K562 (cell line): ENCODE measurements at regions not wholly inside any gene's neighbourhood (a gene's known extent, or its start where the extent isn't known, plus 50 kb on each side); places are given as distances from the start of the nearest gene placed in this dataset.

ENCODE experiments used
- ATAC-seq: fragments of 200-7000 bp; cut with Tn5 transposase; 3 replicates; pipeline ENCODE4 v1.9.1; 2020; ENCODE audit warnings: moderate library complexity
- BruUV-seq: library from RNA; stranded (reverse); fragments of 400-500 nt; replicated peaks from 2 replicates; lab custom pipeline; 2021; lab: Mats Ljungman, UMichigan
- CTCF ChIA-PET: fragments of 300-600 bp; formaldehyde crosslinking; extraction: SDS; loops from one replicate; lab custom pipeline; 2021; ENCODE audit warnings: low intra/inter-chr PET ratio; lab: Yijun Ruan, JAX
- POLR2A ChIA-PET: fragments of 300-600, 350-650 bp; sonication (Branson Sonifier 250); formaldehyde crosslinking; extraction: SDS; loops from one replicate; lab custom pipeline; 2021; ENCODE audit warnings: antibody characterized with exemption, inconsistent platforms; lab: Yijun Ruan, JAX
- DNase-seq, 4 experiments: peaks; one replicate each; pipeline versions ENCODE4 v3.0.0 to v3.0.0-alpha.2; 2011 to 2018; ENCODE audit warnings: low spot score in 3 of 4, mixed read lengths in 3 of 4; ENCODE audit errors: extremely low read depth in 1 of 4
- FAIRE-seq: peaks from 2 replicates; lab custom pipeline; 2011; peaks lifted over from hg19 to GRCh38; lab: Jason Lieb, UNC
- H2AFZ ChIP-seq: 2 replicates; pipeline ENCODE4 v1.6.0; 2011; ENCODE audit warnings: low read depth, low read length, control low read depth, inconsistent platforms
- H3K27ac ChIP-seq: fragments of 200-600 bp; 3 replicates; pipeline ENCODE4 v1.8.0; 2011; ENCODE audit warnings: low read depth, mild to moderate bottlenecking, control low read depth, inconsistent platforms, low read length, moderate library complexity, mixed read lengths; ENCODE audit errors: extremely low read depth
- H3K27me3 ChIP-seq, 2 experiments: fragments of 300-600 bp in 1 of 2; 2 replicates in 1 of 2; 3 replicates in 1 of 2; pipeline versions ENCODE4 v1.6.0 to v1.8.0; 2011; ENCODE audit warnings: inconsistent platforms in 2 of 2, low read length in 2 of 2, mild to moderate bottlenecking in 1 of 2, mixed read lengths in 1 of 2, moderate library complexity in 1 of 2; ENCODE audit not compliant: control insufficient read depth in 2 of 2, insufficient read depth in 2 of 2
- H3K36me3 ChIP-seq: fragments of 300-600 bp; 3 replicates; pipeline ENCODE4 v1.8.0; 2011; ENCODE audit warnings: mild to moderate bottlenecking, low read length, inconsistent platforms; ENCODE audit not compliant: control insufficient read depth, insufficient read depth
- H3K4me1 ChIP-seq, 2 experiments: fragments of 200-600 bp in 1 of 2; replicated peaks in 1 of 2; 2 replicates in 1 of 2; 3 replicates in 1 of 2; pipeline versions ENCODE4 v1.5.1 to v1.8.0; 2011; ENCODE audit warnings: inconsistent platforms in 2 of 2, low read length in 2 of 2, mild to moderate bottlenecking in 1 of 2, mixed read lengths in 1 of 2, moderate library complexity in 1 of 2; ENCODE audit not compliant: control insufficient read depth in 2 of 2, insufficient read depth in 2 of 2
- H3K4me2 ChIP-seq: 2 replicates; pipeline ENCODE4 v1.6.1; 2011; ENCODE audit warnings: low read length, control low read depth, inconsistent platforms, mixed read lengths; ENCODE audit not compliant: insufficient read depth
- H3K4me3 ChIP-seq: fragments of 200-600 bp; sonication (generic), shearing (Covaris generic); 2 replicates; pipeline ENCODE4 v1.5.1; 2016; ENCODE audit warnings: control low read depth, inconsistent platforms
- H3K79me2 ChIP-seq: fragments of 200-600 bp; 3 replicates; pipeline ENCODE4 v1.8.0; 2011; ENCODE audit warnings: low read length, inconsistent platforms; ENCODE audit not compliant: control insufficient read depth, insufficient read depth
- H3K9ac ChIP-seq, 2 experiments: 2 replicates each; pipeline versions ENCODE4 v1.6.0 to v1.6.1; 2011; ENCODE audit warnings: low read depth in 2 of 2, low read length in 2 of 2, control low read depth in 1 of 2, inconsistent platforms in 1 of 2, mild to moderate bottlenecking in 1 of 2, mixed read lengths in 1 of 2; ENCODE audit not compliant: insufficient read depth in 1 of 2
- H3K9me1 ChIP-seq: one replicate; pipeline ENCODE4 v1.6.0; 2011; ENCODE audit warnings: inconsistent platforms, mild to moderate bottlenecking, low read length, moderate library complexity; ENCODE audit not compliant: control insufficient read depth, insufficient read depth
- H3K9me3 ChIP-seq: replicated peaks from 2 replicates; pipeline ENCODE4 v1.5.1; 2011; ENCODE audit warnings: low read depth, low read length, inconsistent platforms; ENCODE audit not compliant: control insufficient read depth, insufficient read depth
- H4K20me1 ChIP-seq: replicated peaks from 2 replicates; pipeline ENCODE4 v1.6.1; 2011; ENCODE audit warnings: low read length, inconsistent platforms, mixed read lengths; ENCODE audit not compliant: control insufficient read depth, insufficient read depth
- C11orf30 ChIP-seq: fragments of 450-650 bp; IDR thresholded peaks from 2 replicates; pipeline ENCODE4 v1.6.1; 2016; ENCODE audit warnings: low read depth, mild to moderate bottlenecking
- CEBPZ ChIP-seq: fragments of 150-350 bp; IDR thresholded peaks from 2 replicates; pipeline ENCODE4 v1.6.1; 2014; ENCODE audit warnings: low read depth, mild to moderate bottlenecking, low read length, borderline replicate concordance
- DMBX1 ChIP-seq: fragments of 250-450 bp; sonication (Bioruptor Pico); IDR thresholded peaks from 2 replicates; pipeline ENCODE4 v1.8.0; 2022; ENCODE audit warnings: inconsistent platforms, mild to moderate bottlenecking, moderate library complexity, borderline replicate concordance
- E4F1 ChIP-seq: fragments of 250-450 bp; sonication (Bioruptor Pico); IDR thresholded peaks from 2 replicates; pipeline ENCODE4 v1.5.0; 2021; ENCODE audit warnings: mild to moderate bottlenecking, borderline replicate concordance
- GTF2F1 ChIP-seq: IDR thresholded peaks from 2 replicates; pipeline ENCODE4 v1.6.1; 2011; ENCODE audit warnings: low read depth, low read length, improper control_type of control experiment
- HDAC2 ChIP-seq: fragments of 450-650 bp; IDR thresholded peaks from 2 replicates; pipeline ENCODE4 v1.6.1; 2016; ENCODE audit warnings: mild to moderate bottlenecking
- KLF1 ChIP-seq: fragments of 450-650 bp; IDR thresholded peaks from 2 replicates; pipeline ENCODE4 v1.6.1; 2016; ENCODE audit warnings: missing genetic modification characterization, missing compliant biosample characterization
- PHF8 ChIP-seq: fragments of 200-600 bp; sonication (generic); IDR thresholded peaks from 2 replicates; pipeline ENCODE4 v1.6.1; 2012; ENCODE audit warnings: mixed run types, mild to moderate bottlenecking, inconsistent platforms, low read length, moderate library complexity, borderline replicate concordance
- THRA ChIP-seq: fragments of 450-650 bp; IDR thresholded peaks from 2 replicates; pipeline ENCODE4 v1.6.1; 2017; ENCODE audit warnings: mild to moderate bottlenecking, moderate library complexity
- ZNF551 ChIP-seq: fragments of 250-450 bp; sonication (Bioruptor Pico); IDR thresholded peaks from 2 replicates; pipeline ENCODE4 v1.5.0; 2021; ENCODE audit warnings: mild to moderate bottlenecking, moderate library complexity
- ZNF764 ChIP-seq: fragments of 250-450 bp; sonication (Bioruptor Pico); IDR thresholded peaks from 2 replicates; pipeline ENCODE4 v1.4.0; 2020; ENCODE audit warnings: low read depth, mild to moderate bottlenecking, moderate library complexity
- WGBS: fragments of 100-300 bp; shearing (Covaris generic); methylation state at CpG from one replicate; pipeline ENCODE4 v1.1.6; 2016; ENCODE audit warnings: low coverage, mixed read lengths; ENCODE audit not compliant: insufficient coverage; ENCODE audit errors: missing lambda C conversion rate; 5-methylcytosine and 5-hydroxymethylcytosine counted together
- in situ Hi-C: fragments of 300-500 bp; cut with MboI; formaldehyde crosslinking; loops from 4 replicates; pipeline ENCODE4 v1.15.0; 2018; ENCODE audit warnings: inconsistent platforms, mixed read lengths
- intact Hi-C: fragments of 100-400 bp; cut with micrococcal nuclease; formaldehyde crosslinking; loops from 2 replicates; pipeline ENCODE4 v1.14.2; 2022

GRCh38 chr7:17402628-17403278 is 104.3 kb downstream of the AHR start:
- in situ Hi-C loops (no loop called here), intact Hi-C loops (no loop called here)
- FAIRE-seq = no peak
- BruUV-seq = no TSS peak
- Histone ChIP-seq H3K36me3 (no peaks in the 10 kb centered on the region), H3K4me2 (no peak overlapping the region), H3K4me1 (no peaks in the 10 kb centered on the region), H3K27me3 (no peaks in the 10 kb centered on the region), H3K9me3 (no peaks in the 10 kb centered on the region), H3K9me1 (no peaks in the 10 kb centered on the region), H3K9ac (no peak overlapping the region), H2AFZ (no peak overlapping the region), H3K4me3 (no peak overlapping the region), H3K27ac (no peak overlapping the region), H3K79me2 (no peaks in the 10 kb centered on the region), H4K20me1 (no peaks in the 10 kb centered on the region)
- POLR2A ChIA-PET = no interaction called here
- CTCF ChIA-PET = no interaction called here
- no peak for ATAC-seq
- DNase-seq = no peak
- 9% methylated on average over 9 of the region's 9 CpGs for WGBS
- no peak for TF ChIP-seq PHF8
- TF ChIP-seq KLF1 = no peak
- TF ChIP-seq ZNF764 (CRISPR knock-in tag) = no peak
- no peak for TF ChIP-seq GTF2F1
- no peak for TF ChIP-seq DMBX1
- TF ChIP-seq CEBPZ = no peak
- TF ChIP-seq ZNF551 (CRISPR knock-in tag) = no peak
- no peak for TF ChIP-seq E4F1 (CRISPR knock-in tag)
- TF ChIP-seq HDAC2 = no peak
- no peak for TF ChIP-seq THRA
- no peak for TF ChIP-seq C11orf30
